GM12878 (cell line): ENCODE measurements at regions not wholly inside any gene's neighbourhood (a gene's known extent, or its start where the extent isn't known, plus 50 kb on each side); places are given as distances from the start of the nearest gene placed in this dataset.

ENCODE experiments used
- BCL3 ChIP-seq: IDR thresholded peaks from 2 replicates; pipeline ENCODE4 v1.6.1; 2011; ENCODE audit warnings: borderline replicate concordance, low read depth, mild to moderate bottlenecking, moderate library complexity, low read length; ENCODE audit not compliant: insufficient read depth, poor library complexity, severe bottlenecking
- CTCF ChIP-seq, 3 experiments: IDR thresholded peaks in 2 of 3; conservative IDR thresholded peaks in 1 of 3; 2 replicates each; pipeline ENCODE4 v1.5.1; 2011; ENCODE audit warnings: low read depth in 3 of 3, low read length in 3 of 3, mild to moderate bottlenecking in 3 of 3, control low read depth in 2 of 3, moderate library complexity in 2 of 3, inconsistent platforms in 1 of 3, mixed read lengths in 1 of 3; ENCODE audit not compliant: control insufficient read depth in 2 of 3, insufficient read depth in 1 of 3; ENCODE audit errors: extremely low read depth in 1 of 3
- EP300 ChIP-seq, 2 experiments: fragments of 150-350 bp in 1 of 2; IDR thresholded peaks; 2 replicates each; pipeline ENCODE4 v1.6.1; 2011 to 2012; ENCODE audit warnings: low read depth in 2 of 2, low read length in 2 of 2, borderline replicate concordance in 1 of 2, improper control_type of control experiment in 1 of 2, inconsistent platforms in 1 of 2; ENCODE audit not compliant: control insufficient read depth in 1 of 2
- GATAD2B ChIP-seq: fragments of 450-650 bp; conservative IDR thresholded peaks from 2 replicates; pipeline ENCODE4 v1.6.1; 2017; ENCODE audit warnings: low read depth, mild to moderate bottlenecking, moderate library complexity
- POLR2A ChIP-seq: IDR thresholded peaks from 2 replicates; pipeline ENCODE4 v1.6.1; 2011; ENCODE audit warnings: low read depth, mild to moderate bottlenecking, low read length
- RAD51 ChIP-seq: fragments of 450-650 bp; IDR thresholded peaks from 2 replicates; pipeline ENCODE4 v1.6.1; 2016; ENCODE audit warnings: moderate library complexity, mild to moderate bottlenecking, inconsistent platforms
- TAF1 ChIP-seq: IDR thresholded peaks from 2 replicates; pipeline ENCODE4 v1.6.1; 2011; ENCODE audit warnings: mild to moderate bottlenecking, low read depth, low read length, borderline replicate concordance
- TCF7 ChIP-seq: IDR thresholded peaks from 2 replicates; pipeline ENCODE4 v1.6.1; 2014; ENCODE audit warnings: antibody characterized with exemption, borderline replicate concordance

DNA sequence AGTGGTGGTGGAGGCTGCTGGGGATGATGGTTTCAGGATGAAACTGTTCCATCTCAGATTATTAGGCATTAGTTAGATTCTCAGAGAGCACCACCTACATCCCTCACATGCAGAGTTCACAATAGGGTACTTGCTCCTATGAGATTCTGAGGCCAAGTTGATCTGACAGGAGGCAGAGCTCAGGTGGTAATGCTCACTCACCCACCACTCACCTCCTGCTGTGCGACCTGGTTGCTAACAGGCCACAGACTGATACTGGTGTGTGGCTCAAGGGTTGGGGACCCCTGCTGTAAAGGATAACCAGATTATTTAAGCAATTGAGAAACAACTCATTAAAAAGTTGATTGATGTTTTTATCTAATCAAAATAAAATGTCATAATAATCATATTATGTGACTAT, 248.5 kb downstream of the RERGL start:
- TF ChIP-seq CTCF (IDR thresholded peaks at IDR 0.05 in 2 of 3, conservative IDR thresholded peaks at IDR 0.05 in 1 of 3; ENCODE audit: control insufficient read depth in 2 of 3, extremely low read depth in 1 of 3, insufficient read depth in 1 of 3, low read depth in 3 of 3, low read length in 3 of 3) = no peak
- TF ChIP-seq TAF1 = no peak
- no peak for TF ChIP-seq TCF7
- TF ChIP-seq POLR2A = no peak
- TF ChIP-seq RAD51 = no peak
- no peak for TF ChIP-seq EP300 (IDR thresholded peaks at IDR 0.05; ENCODE audit: borderline replicate concordance in 1 of 2, control insufficient read depth in 1 of 2, low read depth in 2 of 2, low read length in 2 of 2)
- no peak for TF ChIP-seq BCL3
- no peak for TF ChIP-seq GATAD2B
